GDM1 (cell line): ENCODE measurements at regions not wholly inside any gene's neighbourhood (a gene's known extent, or its start where the extent isn't known, plus 50 kb on each side); places are given as distances from the start of the nearest gene placed in this dataset.
"Not testable (repeated sequence)": the region's sequence is repeated elsewhere in the genome, so short reads cannot be mapped to it uniquely, and the experiment has no call there.

Source experiments
- DNase-seq: peaks from one replicate; lab custom pipeline; 2025; lab: John Stamatoyannopoulos, UW

DNA sequence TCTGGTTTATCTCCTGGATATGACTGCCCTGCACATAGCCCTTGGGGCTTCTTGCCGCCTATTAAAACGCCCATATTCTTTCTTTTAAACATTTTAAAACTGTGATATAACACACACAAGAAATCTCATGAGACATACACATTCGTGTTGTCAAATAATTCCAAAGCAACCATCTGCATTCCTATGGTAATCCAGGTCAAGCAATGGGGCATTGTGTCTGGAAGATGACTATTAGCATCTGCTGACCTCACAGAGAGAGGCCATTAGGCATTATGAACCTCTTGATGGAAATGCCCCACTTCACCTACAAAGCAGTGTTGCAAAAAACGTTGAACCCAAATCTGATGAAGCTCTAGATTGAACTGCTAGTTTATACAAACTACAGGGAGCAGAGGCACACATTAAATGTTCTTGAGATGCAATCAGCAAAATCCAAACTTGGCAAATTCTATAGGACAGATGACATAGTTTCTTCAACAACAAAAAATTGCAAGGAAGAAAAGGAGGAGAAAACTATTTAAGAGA, 513.8 kb upstream of the CCDC196 start:
- no peak for DNase-seq

DNA sequence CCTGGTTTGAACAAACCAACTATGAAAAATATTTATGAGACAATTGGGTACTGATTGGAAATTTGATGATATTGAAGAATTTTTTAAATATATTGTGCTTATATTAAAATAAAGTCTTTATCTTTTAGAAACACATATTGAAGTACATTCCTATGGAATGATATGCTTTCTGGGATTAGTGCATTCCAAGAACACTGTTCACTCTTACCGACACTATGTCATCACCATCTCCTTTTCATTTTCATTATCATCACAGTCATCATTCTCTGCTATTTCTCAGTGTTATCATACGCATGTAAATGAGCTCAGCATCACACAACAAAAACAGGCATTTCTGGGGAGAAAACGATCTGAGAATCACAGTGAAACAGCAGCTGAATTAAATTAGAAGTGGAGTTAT, 513.3 kb upstream of the CCDC196 start:
- no peak for DNase-seq

DNA sequence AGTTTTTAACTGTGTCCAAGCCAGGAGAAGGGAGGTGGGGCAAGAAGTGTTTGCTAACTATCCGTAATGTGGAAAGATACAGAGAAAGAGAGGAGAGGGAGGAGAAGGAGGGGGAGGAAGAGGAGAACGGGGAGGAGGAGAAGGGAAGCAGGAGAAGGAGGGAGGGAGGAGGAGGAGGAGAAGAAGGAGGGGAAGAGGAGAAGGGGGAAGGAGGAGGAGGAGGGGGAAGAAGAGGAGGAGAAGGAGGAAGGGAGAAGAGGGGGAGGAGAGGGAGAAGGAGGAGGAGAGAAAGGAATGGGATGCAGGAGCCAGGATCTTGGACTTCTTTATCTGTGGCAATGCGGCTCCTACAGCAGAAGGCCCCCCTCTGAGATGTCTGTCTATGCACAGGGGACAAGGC, 510.3 kb upstream of the CCDC196 start:
- DNase-seq: no peak

DNA sequence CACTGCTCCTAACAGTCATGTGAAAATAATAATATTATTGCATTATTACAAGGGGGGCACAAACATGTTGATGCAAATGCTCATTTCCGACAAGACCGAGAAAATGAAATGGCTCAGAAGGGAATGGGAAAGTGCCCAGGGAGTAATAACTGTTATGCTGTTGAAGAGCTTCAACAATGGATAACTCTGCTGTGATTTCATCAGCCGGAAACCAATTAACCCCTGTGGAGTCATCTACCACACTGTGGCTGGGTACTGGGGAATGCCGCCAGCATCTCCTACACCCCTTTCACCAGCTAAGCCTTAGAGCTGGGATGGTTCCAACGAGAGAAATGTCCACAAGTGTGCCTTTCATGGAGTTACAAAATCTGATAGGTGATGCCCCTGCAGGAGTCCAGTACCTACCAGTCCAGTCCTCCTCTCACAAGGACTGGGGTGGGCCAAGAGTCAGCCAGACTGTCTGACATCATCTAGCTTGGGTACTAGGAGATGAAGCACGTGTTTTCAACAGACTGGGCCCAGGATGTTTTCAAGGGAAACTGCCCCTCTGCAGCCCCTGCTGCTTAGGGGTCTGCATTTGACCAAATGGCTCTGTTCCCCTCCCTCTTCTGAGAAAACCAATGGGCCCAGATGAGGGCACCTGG, 509.3 kb upstream of the CCDC196 start:
- DNase-seq: no peak

DNA sequence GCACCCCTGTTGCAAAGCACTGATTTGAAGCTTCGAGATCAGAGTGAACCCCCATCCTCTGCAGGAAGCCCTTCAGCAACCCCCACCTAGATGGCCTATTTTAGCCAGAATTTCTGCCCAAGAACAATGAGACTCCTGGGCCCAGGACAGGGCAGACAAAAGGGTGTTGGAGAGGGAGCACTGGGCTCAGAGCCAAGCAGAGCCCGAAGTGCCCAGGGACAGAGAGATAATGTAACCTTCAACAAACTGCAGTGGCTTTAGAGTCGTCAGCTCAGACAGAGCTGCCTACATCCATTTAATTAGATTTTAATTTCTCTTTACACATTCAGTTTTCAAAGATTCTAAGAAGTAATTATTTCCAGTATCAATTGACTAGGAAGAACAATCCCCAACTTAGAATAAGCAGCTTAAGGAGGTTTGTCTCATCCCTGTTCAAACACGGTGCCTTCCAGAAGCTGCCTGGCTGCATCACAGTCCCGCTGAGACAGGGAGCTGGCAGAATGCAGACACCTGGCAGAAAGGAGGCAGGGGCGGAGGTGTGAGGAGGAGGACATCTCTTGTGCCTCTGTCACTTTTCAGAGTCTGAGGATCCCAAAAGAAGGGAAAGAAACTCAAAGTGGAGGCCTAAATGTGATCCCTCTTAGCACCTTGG, 504.9 kb upstream of the CCDC196 start:
- no peak for DNase-seq

DNA sequence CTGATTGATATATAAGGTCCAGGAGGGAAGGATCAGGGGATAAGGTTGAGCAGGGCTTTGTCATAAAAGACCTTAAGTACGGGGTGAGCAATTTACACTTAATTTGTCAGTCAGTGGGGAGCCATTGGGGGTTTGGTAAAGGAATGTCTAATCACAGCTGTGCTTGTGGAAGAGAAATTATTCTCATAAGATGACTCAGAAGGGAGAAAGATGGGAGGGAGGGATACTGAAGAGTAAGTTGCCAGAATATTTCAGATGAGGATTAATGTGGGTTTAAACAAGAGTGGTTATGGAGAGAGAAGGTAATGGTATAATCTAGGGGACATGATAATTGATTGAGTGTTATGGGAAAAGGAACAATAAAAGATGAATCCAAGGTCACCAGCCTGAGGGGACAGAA, 500.1 kb upstream of the CCDC196 start:
- no peak for DNase-seq

DNA sequence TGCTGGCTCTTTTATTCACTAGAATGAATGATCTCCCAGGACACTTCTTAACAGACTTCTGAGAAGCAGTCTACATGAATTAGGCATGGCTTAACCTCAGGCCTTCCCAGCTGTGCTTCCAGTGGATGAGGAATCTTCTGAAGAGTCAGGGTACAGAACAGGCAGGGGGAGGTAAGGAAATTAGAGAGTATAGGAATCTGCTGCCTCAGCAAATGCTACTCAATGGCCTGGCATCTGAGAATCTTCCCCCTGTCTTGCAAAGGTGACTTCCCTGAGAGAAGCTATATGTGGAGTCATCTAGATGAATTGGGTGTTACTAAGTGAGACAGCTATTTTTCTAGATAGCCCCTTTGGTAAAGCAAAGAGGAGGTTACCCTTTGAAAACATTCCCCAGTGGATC, 496.2 kb upstream of the CCDC196 start:
- no peak for DNase-seq

DNA sequence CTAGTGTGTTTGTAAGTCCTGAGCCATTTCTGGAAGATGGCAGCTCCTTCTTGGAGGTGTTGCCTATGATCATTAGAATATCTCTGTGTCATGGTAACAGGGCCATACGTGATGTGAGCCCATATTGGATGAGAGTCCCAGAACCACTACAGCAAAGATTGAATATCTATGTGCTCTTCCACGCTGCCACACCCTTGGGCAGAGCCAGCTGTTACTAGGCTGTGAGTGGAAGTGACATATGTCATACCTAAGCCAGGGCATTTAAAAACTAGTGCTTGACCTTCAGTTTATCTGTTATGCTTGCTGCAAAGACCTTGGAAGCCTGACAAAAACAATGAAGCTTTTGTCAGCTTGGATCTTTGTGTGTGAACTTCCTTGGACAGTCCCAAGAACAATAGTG, 495.1 kb upstream of the CCDC196 start:
- DNase-seq: no peak

DNA sequence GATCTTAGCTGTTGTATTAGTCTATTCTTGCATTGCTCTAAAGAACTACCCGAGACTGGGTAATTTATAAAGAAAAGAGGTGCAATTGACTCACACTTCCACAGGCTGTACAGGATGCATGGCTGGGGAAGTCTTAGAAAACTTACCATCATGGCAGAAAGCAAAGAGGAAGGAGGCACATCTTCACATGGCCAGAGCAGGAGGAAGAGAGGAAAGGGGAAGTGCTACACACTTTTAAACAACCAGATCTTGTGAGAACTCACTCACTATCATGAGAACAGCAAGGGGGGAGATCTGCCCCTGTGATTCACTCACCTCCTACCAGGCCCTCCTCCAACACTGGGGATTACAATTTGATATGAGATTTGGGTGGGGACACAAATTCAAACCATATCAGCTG, 494.2 kb upstream of the CCDC196 start:
- not testable (repeated sequence) for DNase-seq

DNA sequence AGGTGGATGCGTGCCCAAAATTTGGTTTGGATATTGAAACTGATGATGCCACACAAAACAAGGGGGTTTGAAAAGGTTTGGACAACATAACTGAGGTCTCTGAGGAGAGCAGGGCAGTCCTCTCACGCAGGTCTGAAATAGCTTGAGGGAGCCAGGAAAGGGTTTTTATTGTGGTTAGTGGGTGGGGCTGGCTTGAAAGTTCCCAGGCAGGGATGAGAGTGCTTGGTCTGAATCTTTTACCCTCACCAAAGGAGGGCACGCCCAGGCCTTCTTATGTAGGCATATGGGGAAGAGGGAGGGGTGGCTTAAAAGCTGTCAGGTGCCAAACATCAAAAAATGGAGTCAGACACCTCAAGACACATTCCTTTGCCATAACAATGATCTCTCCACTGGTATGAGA, 493.1 kb upstream of the CCDC196 start:
- DNase-seq: no peak

DNA sequence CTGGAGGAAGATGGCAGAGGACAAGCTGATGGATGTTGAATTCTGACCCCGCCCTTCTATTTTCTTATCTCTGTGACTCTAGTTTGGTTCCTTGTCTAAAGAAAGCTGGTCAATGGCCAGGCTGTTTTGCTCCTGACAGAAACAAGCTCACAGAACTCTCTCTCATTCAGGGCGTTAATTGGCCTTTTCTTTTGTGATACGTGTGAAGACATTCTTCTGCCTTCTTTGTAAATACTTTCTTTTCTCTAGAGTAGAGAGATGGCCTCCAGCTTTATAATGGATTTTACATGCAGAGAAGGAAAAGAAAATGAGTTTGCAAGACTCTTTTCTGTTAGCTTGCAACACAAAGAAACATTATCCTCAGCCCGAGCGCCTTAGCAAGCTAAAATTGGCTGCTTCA, 492.2 kb upstream of the CCDC196 start:
- no peak for DNase-seq

DNA sequence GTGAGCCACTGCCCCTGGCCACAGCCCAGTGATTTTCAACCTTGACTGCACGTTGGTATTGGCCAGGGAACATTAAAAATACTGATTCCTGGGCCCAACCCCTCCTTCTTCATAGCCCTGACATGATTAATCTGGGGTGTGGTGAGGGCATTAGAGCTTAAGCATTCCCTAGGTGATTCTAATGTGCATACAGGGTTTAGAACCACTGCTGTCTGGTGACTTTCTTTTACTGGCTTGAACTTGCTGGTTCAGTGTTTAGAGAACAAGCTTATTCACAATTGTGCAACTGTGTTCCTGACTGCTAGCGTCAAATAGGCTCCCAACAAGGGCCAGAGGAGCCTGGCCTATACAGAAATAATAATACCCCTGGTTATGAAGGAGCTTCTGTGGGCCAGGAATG, 488.8 kb upstream of the CCDC196 start:
- no peak for DNase-seq

DNA sequence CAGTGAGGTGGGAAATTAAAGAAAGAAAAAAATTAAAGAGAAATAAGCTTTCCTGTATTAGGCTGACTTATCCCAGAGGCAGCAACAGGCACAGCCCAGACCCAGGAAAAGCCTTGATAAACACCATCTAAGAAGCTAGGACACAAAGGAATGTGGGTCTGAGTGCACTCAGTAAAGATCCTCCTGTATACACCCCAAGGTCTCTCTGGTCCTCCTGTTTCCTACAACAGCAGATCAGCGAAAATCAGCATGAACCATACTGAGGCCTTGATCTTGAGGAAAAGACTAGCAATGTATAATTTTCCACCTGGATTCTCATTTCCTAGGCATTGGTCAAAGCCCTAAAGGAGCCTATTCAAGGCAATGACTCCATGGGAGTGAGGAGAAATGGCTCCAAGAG, 486.3 kb upstream of the CCDC196 start:
- no peak for DNase-seq

DNA sequence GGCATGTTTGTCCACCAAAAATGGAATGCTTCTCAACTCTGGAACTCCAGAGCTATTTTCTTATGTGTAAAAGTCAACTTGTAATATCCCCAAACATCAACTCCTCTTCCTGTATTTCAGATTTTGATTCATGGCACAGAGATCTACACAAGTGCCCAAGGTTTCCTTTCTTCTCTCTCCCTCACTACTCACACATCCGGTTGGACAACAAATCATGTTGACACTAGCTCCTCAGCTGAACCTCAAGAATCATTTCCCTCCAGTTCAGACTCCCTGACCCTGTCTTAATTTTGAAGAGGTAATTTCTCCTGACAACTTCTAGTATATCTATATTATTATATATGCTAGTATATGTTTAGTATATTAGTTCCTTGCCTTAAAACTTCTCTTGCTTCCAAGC, 485.4 kb upstream of the CCDC196 start:
- DNase-seq: no peak

DNA sequence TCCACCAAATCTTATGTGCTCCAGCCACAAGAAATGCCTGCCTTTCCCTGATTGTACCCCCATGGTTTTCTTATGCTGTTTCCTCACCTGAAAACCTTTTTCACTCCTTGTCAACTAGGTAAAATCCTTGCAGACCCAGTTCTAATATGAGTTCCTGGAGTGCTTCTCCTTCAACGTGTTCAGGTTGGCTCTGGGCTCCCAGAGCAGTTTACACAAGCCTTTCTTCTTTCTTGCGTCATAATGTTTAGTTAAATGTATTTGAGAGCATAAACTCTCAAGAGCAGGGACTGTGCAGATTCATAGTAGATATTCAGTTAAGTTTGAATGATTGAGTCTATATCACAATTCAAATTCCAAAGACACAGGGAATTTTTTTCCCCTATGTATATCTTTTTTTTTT, 484.8 kb upstream of the CCDC196 start:
- no peak for DNase-seq

DNA sequence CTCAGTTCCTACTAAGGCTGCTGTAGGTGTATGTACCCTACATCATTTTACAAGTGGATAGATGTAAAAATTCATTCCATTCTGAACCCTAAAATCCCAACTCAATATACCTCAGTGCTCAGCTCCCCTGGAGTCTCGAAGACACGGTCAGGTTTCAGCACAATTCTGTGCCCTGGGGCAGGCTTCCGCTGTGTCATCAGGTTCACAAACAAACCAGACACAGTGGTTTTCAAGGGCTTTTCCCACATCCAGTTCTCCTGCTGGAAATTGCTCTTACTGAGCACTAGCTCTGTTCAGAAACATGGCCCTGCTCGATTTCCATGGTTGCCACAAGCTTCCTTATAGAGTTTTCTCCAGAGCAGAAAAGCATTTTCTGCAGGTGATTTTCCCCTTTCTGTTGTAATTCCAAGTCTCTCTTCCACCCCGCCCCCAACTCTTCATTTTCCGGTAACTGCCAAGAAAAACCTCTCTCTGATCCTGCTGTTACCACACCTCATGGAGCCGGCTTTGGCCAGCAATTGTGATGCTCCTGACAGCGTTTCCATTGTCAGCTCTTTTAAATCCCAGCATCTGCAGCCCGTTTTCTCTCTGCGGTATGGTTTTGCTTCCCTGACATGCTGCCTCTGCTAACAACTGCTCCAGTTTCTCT, 483.0 kb upstream of the CCDC196 start:
- DNase-seq: no peak

DNA sequence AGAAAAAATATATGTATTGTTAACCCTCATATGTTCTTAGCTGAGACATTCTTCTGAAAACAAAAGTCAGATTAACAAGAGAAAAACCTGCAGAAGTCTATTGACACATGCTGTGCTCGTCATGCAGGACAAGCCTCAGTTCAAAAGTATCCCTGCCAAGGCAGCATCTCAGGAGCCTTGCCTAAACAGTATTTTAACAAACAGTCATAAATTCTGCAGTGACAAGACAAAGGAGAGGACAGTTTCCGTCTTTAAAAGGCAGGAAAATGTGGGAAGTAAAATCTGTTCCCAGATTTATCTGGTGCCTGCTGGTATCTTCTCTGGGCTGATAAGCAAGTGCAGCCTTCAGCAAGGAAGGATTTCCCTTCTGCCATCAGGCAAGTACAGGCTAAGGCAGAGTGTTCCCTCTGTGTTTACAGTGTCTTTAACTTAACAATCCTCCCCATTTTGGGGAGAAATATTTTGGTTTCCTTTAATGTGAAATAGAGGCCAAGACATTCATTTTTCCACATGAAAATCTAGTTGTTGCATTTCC, 480.2 kb upstream of the CCDC196 start:
- no peak for DNase-seq

DNA sequence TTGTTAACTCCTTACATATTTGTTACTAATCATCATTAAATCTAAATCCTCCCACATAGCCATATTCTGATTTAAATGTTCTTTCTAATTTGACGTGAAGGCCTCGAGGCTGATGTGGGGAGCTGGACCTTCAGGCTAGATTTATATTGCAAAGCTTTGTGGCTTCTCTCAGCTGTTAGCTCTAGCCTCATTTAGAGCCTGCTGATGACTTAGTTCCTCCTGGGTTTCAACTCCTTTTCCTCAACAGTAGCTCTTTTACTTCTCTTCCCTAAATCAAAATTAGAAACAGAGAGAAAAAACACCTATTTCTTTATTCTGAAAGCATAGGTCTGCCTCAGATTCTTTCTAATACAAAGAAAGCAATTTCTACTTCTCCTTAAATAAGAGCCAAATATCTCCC, 477.5 kb upstream of the CCDC196 start:
- DNase-seq: no peak

DNA sequence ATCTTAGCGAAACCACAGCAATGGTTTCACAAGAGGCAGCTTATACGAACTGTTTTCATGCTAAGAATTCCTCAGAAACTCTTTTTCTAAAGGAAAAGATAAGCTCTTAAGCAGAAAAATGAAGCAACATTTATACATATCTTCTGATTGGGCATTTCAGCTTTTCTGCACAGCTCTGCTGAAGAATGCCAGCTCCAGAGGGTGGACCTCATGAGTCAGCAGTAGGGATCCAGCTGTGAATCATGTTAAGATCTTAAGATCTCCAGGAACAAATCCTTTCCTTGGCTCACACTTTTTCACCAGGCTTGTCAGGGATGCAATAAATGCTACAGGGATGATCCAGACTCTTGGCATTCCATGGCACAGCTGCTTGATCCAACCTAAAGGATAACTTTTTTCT, 477.1 kb upstream of the CCDC196 start:
- no peak for DNase-seq

DNA sequence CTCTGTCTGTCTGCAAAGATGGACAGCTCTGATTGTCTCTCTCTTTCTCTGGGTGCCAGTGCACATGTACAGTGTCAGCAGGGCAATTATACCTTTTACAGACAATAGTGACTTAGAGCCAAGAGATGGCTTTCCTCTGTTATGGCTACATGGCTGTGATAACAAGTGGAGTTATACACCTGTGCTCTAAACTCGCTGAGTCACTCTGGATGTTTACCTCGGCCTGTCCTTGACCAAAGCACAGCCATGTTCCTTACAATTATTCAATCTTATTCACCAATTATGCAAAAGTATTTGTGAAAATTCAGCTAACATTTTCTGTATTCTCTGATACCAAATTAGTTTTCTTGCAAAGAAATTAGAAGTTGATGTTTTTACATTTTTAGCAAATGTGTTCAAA, 475.5 kb upstream of the CCDC196 start:
- no peak for DNase-seq

DNA sequence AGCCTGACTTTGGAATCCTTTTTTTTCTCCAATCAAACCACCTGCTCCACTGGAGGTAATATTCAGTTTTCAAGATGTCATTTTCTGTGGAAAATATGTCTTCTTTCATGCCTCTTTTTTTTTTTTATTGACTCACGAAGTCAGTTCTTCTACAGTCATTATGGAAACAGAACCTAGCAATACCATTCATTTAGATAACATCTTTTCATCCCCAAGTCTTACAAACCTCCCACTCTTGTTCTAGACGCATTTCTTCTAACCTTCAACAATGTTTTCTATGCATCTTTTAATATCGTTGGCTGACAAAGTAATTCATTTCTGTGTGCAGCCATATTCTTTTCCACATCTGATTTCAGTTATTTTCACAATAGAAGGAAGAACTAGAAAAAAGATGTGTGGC, 474.3 kb upstream of the CCDC196 start:
- no peak for DNase-seq

DNA sequence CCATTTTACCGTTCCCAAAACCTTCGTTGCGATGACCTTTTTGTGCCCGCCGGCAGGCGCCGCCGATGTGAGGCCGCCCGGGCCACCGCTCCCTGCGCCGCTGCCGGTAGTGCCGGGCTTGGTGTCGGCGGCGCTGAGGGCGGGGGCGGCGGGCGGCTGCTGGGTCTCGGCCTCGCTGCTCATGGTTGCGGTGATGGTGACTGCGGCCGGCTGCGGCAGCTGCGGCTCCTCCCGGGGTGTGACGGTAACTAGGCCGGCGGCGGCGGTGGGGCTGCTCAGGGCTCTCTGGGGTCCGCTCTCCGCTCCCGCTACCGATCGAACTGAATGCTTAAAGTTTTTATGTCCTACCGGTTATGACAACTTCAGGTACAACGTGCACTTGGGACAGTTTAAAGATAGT, 472.6 kb upstream of the CCDC196 start:
- not testable (repeated sequence) for DNase-seq

DNA sequence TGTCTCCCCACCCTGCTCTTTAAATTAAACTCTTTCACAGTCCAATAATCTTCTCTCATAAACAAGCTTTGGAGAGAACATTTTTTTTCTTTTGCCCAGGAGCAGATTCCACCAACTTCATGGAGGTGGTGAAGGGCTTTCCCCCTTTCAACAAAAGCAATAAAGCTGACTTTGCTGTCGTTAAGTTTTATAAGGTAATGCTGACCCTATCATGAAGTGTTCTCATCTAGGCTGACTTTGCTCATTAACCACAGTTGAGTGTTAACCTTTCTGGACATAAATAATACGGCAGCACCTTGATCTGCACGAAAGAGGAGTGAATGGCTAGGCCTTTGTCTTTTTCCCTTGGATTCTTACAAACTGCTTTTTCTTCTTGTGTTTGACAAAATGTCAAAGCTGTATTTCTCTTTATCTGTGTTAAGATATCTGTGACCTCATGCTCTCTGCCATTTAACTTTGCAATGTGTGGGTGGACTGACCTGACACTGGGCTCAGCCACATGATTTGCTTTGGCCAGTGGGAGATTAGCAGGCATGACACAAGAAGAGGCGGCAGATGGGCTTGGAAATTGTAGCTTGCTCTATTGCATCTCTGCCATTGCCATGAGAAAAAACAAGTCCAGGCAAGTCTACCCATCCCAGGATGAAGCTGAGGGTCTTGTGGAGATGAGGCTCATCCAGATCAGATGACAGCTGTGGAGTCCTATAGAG, 470.9 kb upstream of the CCDC196 start:
- DNase-seq: no peak
